Lower lobe of right lung (tissue), 2 donors: ENCODE measurements at regions not wholly inside any gene's neighbourhood (a gene's known extent, or its start where the extent isn't known, plus 50 kb on each side); places are given as distances from the start of the nearest gene placed in this dataset.

Experiments
- ATAC-seq, 2 donors: fragments of 200-7000 bp; cut with Tn5 transposase; one replicate each; pipeline ENCODE4 v1.9.1; 2020 to 2022; ENCODE audit warnings: mild to moderate bottlenecking in 2 of 2, moderate library complexity in 2 of 2
- DNase-seq: peaks from one replicate; pipeline ENCODE4 v3.0.0-alpha.2; 2020
- H3K27ac ChIP-seq: fragments of 200-600 bp; one replicate; pipeline ENCODE4 v1.8.0; 2022
- H3K27me3 ChIP-seq: fragments of 200-600 bp; one replicate; pipeline ENCODE4 v1.8.0; 2022; ENCODE audit warnings: low read depth
- H3K36me3 ChIP-seq: fragments of 200-600 bp; one replicate; pipeline ENCODE4 v1.8.0; 2022; ENCODE audit warnings: mild to moderate bottlenecking
- H3K4me1 ChIP-seq: fragments of 200-600 bp; one replicate; pipeline ENCODE4 v1.8.0; 2022
- H3K4me3 ChIP-seq: fragments of 200-600 bp; one replicate; pipeline ENCODE4 v1.8.0; 2022; ENCODE audit warnings: mild to moderate bottlenecking
- H3K9me3 ChIP-seq: fragments of 200-600 bp; one replicate; pipeline ENCODE4 v1.8.0; 2022
- CTCF ChIP-seq: fragments of 200-600 bp; IDR thresholded peaks from one replicate; pipeline ENCODE4 v1.8.0; 2022; ENCODE audit warnings: antibody characterized with exemption, mild to moderate bottlenecking
- intact Hi-C: fragments of 100-400 bp; cut with DNase I; formaldehyde crosslinking; loops from one replicate; pipeline ENCODE4 v1.11.0; 2022
- donor health status: DM: no; HTN: yes; CAD: no; lungs with severe emphysema.

DNA sequence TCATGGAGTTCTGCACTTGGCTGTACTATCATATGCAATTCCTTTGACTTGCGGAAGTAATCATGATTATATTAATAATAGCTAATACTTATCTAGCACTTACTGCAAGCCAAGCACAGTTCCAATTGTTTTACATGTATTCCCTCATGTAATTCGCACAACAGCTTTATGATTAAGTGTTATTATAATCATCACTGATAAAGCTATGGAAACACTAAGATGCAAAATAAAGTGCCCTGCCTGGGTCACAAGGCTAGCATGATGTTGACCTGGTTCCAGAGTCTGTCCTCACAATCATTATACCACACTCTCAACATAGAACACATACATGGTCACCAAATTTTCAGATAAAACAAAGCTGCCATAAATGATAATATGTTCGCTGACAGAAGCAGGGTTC lies 234.6 kb downstream of the FMR1NB start:
- H3K36me3 ChIP-seq = no peaks in the 10 kb centered on the region
- ATAC-seq (no peak), DNase-seq (no peak)
- no peaks in the 10 kb centered on the region for H3K9me3 ChIP-seq
- no peak overlapping the region for H3K4me3 ChIP-seq
- H3K27me3 ChIP-seq = no peaks in the 10 kb centered on the region
- no peaks in the 10 kb centered on the region for H3K4me1 ChIP-seq
- no peak for TF ChIP-seq CTCF
- no peak overlapping the region for H3K27ac ChIP-seq
- intact Hi-C loops = no loop called here

GRCh38 chrX:148223361-148223760 lies 242.2 kb downstream of the FMR1NB start:
- no peak for ATAC-seq
- Histone ChIP-seq H3K9me3 (no peaks in the 10 kb centered on the region), H3K36me3 (no peaks in the 10 kb centered on the region), H3K4me1 (no peaks in the 10 kb centered on the region), H3K27me3 (no peaks in the 10 kb centered on the region), H3K4me3 (no peak overlapping the region), H3K27ac (no peak overlapping the region)
- DNase-seq = no peak
- intact Hi-C loops = no loop called here
- no peak for TF ChIP-seq CTCF

GRCh38 chrX:148228521-148228920 lies 247.4 kb downstream of the FMR1NB start:
- TF ChIP-seq CTCF = no peak
- no peak overlapping the region for H3K27ac ChIP-seq
- no peaks in the 10 kb centered on the region for H3K27me3 ChIP-seq
- H3K4me3 ChIP-seq = no peak overlapping the region
- DNase-seq = no peak
- no peak for ATAC-seq
- intact Hi-C loops = no loop called here
- H3K4me1 ChIP-seq = no peaks in the 10 kb centered on the region
- no peaks in the 10 kb centered on the region for H3K9me3 ChIP-seq
- H3K36me3 ChIP-seq = no peaks in the 10 kb centered on the region

- Histone ChIP-seq H3K27me3 (no peaks in the 10 kb centered on the region), H3K36me3 (no peaks in the 10 kb centered on the region), H3K4me3 (no peak overlapping the region), H3K4me1 (no peaks in the 10 kb centered on the region), H3K9me3 (no peaks in the 10 kb centered on the region), H3K27ac (no peak overlapping the region)
- DNase-seq (no peak), ATAC-seq (no peak)
- TF ChIP-seq CTCF = no peak
- intact Hi-C loops = no loop called here
Observed at GRCh38 chrX:148229801-148230303, 248.7 kb downstream of the FMR1NB start.

GRCh38 chrX:148259990-148260389 lies 240.4 kb upstream of the AFF2 start:
- intact Hi-C loops = no loop called here
- Histone ChIP-seq H3K9me3 (no peaks in the 10 kb centered on the region), H3K4me1 (no peaks in the 10 kb centered on the region), H3K27ac (no peak overlapping the region), H3K4me3 (no peak overlapping the region), H3K27me3 (no peaks in the 10 kb centered on the region), H3K36me3 (no peaks in the 10 kb centered on the region)
- DNase-seq (no peak), ATAC-seq (no peak)
- TF ChIP-seq CTCF = no peak

DNA sequence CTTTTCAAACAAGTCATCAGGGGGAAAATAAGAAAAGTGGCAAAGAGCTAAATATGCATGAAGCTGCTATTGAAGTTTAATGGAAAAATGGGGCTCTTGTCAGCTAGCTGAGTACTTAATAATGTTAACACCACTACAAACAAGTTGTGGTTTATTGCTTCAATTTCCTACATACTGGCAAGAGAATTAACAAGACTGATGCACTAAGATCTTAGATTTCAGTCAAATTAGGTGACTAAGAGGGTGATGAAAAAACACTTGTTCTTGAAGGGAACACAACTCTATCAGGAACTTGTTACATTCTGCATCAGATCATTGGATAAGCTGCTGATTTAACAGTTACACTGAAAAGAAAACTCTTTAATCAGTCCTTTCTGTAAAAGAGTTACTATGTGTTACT lies 234.6 kb upstream of the AFF2 start:
- Histone ChIP-seq H3K4me3 (no peak overlapping the region), H3K27me3 (no peaks in the 10 kb centered on the region), H3K27ac (no peak overlapping the region), H3K4me1 (no peaks in the 10 kb centered on the region), H3K36me3 (no peaks in the 10 kb centered on the region), H3K9me3 (no peaks in the 10 kb centered on the region)
- no peak for ATAC-seq
- intact Hi-C loops = no loop called here
- no peak for DNase-seq
- TF ChIP-seq CTCF = no peak
